SK-N-SH (cell line): ENCODE measurements at regions not wholly inside any gene's neighbourhood (a gene's known extent, or its start where the extent isn't known, plus 50 kb on each side); places are given as distances from the start of the nearest gene placed in this dataset.

ENCODE experiments used
- CHD2 ChIP-seq: fragments of 150-350 bp; IDR thresholded peaks from 2 replicates; pipeline ENCODE4 v1.6.1; 2018; ENCODE audit warnings: low read length; ENCODE audit not compliant: partially characterized antibody
- CTCF ChIP-seq: fragments of 200-600 bp; sonication (generic); IDR thresholded peaks from 2 replicates; pipeline ENCODE4 v1.6.1; 2017; ENCODE audit warnings: antibody characterized with exemption, mild to moderate bottlenecking, moderate library complexity
- EZH2phosphoT487 ChIP-seq: fragments of 200-600 bp; sonication (generic); IDR thresholded peaks from 2 replicates; pipeline ENCODE4 v1.6.1; 2017; ENCODE audit warnings: low read depth, mixed run types, mild to moderate bottlenecking, antibody characterized with exemption, moderate library complexity, borderline replicate concordance
- IRF3 ChIP-seq: fragments of 150-350 bp; IDR thresholded peaks from 2 replicates; pipeline ENCODE4 v1.6.1; 2016; ENCODE audit warnings: mild to moderate bottlenecking, low read depth, low read length
- RAD21 ChIP-seq: IDR thresholded peaks from 2 replicates; pipeline ENCODE4 v1.6.1; 2012; ENCODE audit warnings: mild to moderate bottlenecking, low read length
- RCOR1 ChIP-seq: fragments of 150-350 bp; IDR thresholded peaks from 2 replicates; pipeline ENCODE4 v1.6.1; 2017; ENCODE audit warnings: antibody characterized with exemption, low read length
- REST ChIP-seq: IDR thresholded peaks from 2 replicates; pipeline ENCODE4 v1.6.1; 2012; ENCODE audit warnings: mild to moderate bottlenecking, low read depth, low read length, moderate library complexity
- SIN3A ChIP-seq: IDR thresholded peaks from 2 replicates; pipeline ENCODE4 v1.6.1; 2012; ENCODE audit warnings: low read depth, mild to moderate bottlenecking, low read length, moderate library complexity, borderline replicate concordance
- USF2 ChIP-seq: fragments of 150-350 bp; IDR thresholded peaks from 2 replicates; pipeline ENCODE4 v1.6.1; 2017; ENCODE audit warnings: antibody characterized with exemption, low read length, low read depth, borderline replicate concordance
- ZBTB33 ChIP-seq: IDR thresholded peaks from 2 replicates; pipeline ENCODE4 v1.4.0; 2012; ENCODE audit warnings: low read depth, borderline replicate concordance

GRCh38 chr3:104740874-104741379 is 625.8 kb upstream of the ALCAM start:
- TF ChIP-seq CTCF (no peak), CHD2 (no peak), REST (no peak), RCOR1 (no peak), IRF3 (no peak), RAD21 (no peak), ZBTB33 (no peak), SIN3A (no peak), USF2 (no peak), EZH2phosphoT487 (no peak)
